Mucosa of descending colon (tissue), 3 donors: ENCODE measurements at regions not wholly inside any gene's neighbourhood (a gene's known extent, or its start where the extent isn't known, plus 50 kb on each side); places are given as distances from the start of the nearest gene placed in this dataset.
"Not testable (repeated sequence)": the region's sequence is repeated elsewhere in the genome, so short reads cannot be mapped to it uniquely, and the experiment has no call there.

Experiments used
- ATAC-seq: fragments of 200-7000 bp; cut with Tn5 transposase; one replicate; pipeline ENCODE4 v1.9.1; 2020; ENCODE audit warnings: mild to moderate bottlenecking, moderate library complexity
- DNase-seq, 3 donors: peaks; one replicate each; pipeline ENCODE4 v3.0.0-alpha.2; 2020
- H3K36me3 ChIP-seq: fragments of 200-600 bp; one replicate; pipeline ENCODE4 v1.8.0; 2021; ENCODE audit warnings: low read depth, mild to moderate bottlenecking
- H3K4me1 ChIP-seq: fragments of 200-600 bp; one replicate; pipeline ENCODE4 v1.8.0; 2021; ENCODE audit warnings: low read depth, mild to moderate bottlenecking
- H3K4me3 ChIP-seq: fragments of 200-600 bp; one replicate; pipeline ENCODE4 v1.8.0; 2021; ENCODE audit warnings: mild to moderate bottlenecking
- H3K9me3 ChIP-seq: fragments of 200-600 bp; one replicate; pipeline ENCODE4 v1.8.0; 2021; ENCODE audit warnings: mild to moderate bottlenecking
- intact Hi-C, 2 donors: fragments of 100-400 bp; cut with DNase I in 1 of 2; cut with micrococcal nuclease in 1 of 2; formaldehyde crosslinking; loops; one replicate each; pipeline versions ENCODE4 v1.11.0 to v1.11.1; 2022; cut with DNase I, micrococcal nuclease
- TF ChIP-seq, protein P1 (sequence below): fragments of 200-600 bp; IDR thresholded peaks from one replicate; pipeline ENCODE4 v1.8.0; 2022; ENCODE audit warnings: antibody characterized with exemption, mild to moderate bottlenecking
- donor health status: DM: no; HTN: no; CAD: no; lungs with moderate emphysema.
- donor health status: DM: no; HTN: no; CAD: no.
- donor health status: DM: no; HTN: yes; CAD: no.

DNA sequence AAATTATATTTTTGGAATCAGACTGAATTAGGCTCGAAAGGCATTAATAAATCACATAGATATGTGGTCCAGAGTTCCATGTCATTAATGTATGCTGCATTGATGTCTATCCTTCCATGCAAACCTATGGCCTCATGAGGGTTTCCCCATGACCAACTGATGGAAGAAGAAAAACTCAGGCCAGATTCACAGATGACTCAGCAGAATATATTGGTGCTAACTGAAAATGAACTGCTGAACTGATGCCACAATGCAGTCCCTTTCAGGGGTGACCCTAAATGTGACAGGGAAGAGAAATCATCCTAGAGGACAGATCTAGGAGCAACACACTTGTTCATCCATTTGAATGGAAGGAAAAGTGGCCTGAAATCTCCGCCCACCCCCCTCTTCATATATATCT is 110.5 kb upstream of the KCND3 start:
- TF ChIP-seq, protein P1, sequence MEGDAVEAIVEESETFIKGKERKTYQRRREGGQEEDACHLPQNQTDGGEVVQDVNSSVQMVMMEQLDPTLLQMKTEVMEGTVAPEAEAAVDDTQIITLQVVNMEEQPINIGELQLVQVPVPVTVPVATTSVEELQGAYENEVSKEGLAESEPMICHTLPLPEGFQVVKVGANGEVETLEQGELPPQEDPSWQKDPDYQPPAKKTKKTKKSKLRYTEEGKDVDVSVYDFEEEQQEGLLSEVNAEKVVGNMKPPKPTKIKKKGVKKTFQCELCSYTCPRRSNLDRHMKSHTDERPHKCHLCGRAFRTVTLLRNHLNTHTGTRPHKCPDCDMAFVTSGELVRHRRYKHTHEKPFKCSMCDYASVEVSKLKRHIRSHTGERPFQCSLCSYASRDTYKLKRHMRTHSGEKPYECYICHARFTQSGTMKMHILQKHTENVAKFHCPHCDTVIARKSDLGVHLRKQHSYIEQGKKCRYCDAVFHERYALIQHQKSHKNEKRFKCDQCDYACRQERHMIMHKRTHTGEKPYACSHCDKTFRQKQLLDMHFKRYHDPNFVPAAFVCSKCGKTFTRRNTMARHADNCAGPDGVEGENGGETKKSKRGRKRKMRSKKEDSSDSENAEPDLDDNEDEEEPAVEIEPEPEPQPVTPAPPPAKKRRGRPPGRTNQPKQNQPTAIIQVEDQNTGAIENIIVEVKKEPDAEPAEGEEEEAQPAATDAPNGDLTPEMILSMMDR = no peak
- no peak for DNase-seq
- no peak for ATAC-seq
- Histone ChIP-seq H3K36me3 (no peaks in the 10 kb centered on the region), H3K9me3 (no peaks in the 10 kb centered on the region), H3K4me1 (no peaks in the 10 kb centered on the region), H3K4me3 (no peak overlapping the region)
- intact Hi-C loops = no loop called here

DNA sequence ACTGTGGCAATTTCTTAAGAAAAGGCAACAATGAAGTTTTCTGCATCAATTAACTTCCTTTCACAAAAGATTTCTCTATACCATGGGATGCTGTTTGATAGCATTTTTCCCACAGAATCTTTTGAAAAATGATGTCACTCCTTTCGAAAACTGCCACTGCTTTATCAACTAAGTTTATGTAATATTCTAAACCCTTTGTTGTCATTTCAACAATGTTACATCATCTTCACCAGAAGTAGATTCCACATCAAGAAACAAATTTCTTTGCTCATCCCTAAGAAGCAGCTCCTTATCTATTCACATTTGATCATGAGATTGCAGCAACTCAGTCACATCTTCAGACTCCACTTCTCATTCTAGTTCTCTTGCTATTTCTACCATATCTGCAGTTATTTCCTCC is 116.1 kb upstream of the KCND3 start:
- TF ChIP-seq, protein P1 = no peak
- H3K36me3 ChIP-seq = no peaks in the 10 kb centered on the region
- ATAC-seq (no peak), DNase-seq (no peak)
- no peaks in the 10 kb centered on the region for H3K9me3 ChIP-seq
- H3K4me1 ChIP-seq = no peaks in the 10 kb centered on the region
- no peak overlapping the region for H3K4me3 ChIP-seq
- intact Hi-C loops = no loop called here

DNA sequence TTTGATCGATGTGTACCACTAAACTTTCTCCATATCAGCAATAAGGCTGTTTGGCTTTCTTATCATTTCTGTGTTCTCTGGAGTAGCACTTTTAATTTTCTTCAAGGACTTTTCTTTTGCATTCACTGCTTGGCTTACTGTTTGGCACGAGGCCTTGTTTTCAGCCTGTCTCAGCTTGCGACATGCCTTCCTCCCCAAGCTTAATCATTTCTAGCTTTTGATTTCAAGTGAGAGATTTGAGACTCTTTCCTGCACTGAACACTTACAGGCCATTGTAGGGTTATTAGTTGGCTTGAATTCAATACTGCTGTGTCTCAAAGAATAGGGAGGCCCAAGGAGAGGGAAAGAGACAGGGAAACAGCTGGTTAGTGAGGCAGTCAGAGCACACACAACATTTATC is 120.6 kb upstream of the KCND3 start:
- ATAC-seq (no peak), DNase-seq (no peak)
- intact Hi-C loops = no loop called here
- Histone ChIP-seq H3K36me3 (no peaks in the 10 kb centered on the region), H3K9me3 (no peaks in the 10 kb centered on the region), H3K4me3 (no peak overlapping the region), H3K4me1 (no peaks in the 10 kb centered on the region)
- TF ChIP-seq, protein P1 = no peak

DNA sequence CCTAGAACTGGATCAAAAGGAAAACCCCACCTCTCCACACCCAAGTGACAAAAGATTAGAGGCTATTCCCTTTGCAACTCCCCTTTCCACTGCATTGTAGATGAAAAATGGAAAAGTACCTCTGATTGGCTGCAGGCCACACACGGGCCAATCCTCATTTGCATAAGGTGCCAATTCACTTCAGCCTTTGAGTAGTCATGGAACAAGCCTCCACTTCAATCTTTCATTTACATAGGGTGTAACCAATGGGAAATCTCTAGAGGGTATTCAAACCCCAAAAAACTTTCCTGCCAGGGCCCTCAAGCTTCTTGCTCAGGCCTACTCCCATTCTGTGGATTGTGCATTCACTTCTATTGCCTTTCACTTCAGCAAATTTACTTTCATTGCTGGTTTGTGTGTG is 122.3 kb upstream of the KCND3 start:
- no peak for DNase-seq

DNA sequence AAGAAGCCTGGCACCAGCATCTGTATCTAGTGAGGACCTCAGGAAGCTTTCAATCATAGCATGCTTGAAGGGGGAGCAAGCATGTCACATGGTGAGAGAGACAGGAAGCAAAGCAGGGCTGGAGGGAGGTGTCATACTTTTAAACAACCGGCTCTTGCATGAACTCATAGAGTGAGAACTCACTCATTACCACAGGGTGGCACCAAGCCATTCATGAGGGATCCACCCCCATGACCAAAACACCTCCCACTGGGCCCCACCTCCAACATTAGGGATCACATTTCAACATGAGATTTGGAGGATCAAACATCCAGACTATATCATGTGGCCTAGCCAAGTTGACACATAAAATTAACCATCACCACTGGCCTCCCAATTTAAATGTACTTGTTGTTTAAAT is 125.1 kb upstream of the KCND3 start:
- TF ChIP-seq, protein P1 = no peak
- no peaks in the 10 kb centered on the region for H3K4me1 ChIP-seq
- H3K36me3 ChIP-seq = no peaks in the 10 kb centered on the region
- no peak overlapping the region for H3K4me3 ChIP-seq
- ATAC-seq (no peak), DNase-seq (no peak)
- intact Hi-C loops = no loop called here
- H3K9me3 ChIP-seq = no peaks in the 10 kb centered on the region

More for the DNA sequence above, 122.3 kb upstream of the KCND3 start:
- Histone ChIP-seq H3K9me3 (no peaks in the 10 kb centered on the region), H3K4me1 (no peaks in the 10 kb centered on the region), H3K36me3 (no peaks in the 10 kb centered on the region), H3K4me3 (no peak overlapping the region)
- intact Hi-C loops = no loop called here
- ATAC-seq = no peak
- TF ChIP-seq, protein P1 = no peak

DNA sequence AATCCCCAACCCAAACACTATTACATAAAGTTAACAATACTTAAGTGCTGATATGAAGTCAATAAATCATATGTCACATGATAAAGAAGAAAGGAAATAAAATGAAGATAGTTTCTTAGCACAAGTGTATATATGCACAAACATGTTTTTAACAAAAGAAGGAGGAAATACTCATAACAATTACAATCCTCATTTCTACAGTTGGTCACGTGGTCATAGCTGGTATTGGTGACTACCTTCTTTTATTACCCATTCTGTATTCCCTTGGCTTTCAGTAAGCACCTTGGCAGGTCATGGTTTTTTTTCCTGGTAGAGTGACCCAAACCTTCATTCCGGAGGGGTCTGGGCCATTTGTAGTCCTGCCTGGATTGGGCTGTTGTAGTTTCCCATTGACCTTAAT is 137.1 kb upstream of the KCND3 start:
- H3K9me3 ChIP-seq = no peaks in the 10 kb centered on the region
- no peaks in the 10 kb centered on the region for H3K36me3 ChIP-seq
- no peak for DNase-seq
- TF ChIP-seq, protein P1 = no peak
- intact Hi-C loops = no loop called here
- no peak for ATAC-seq
- H3K4me3 ChIP-seq = no peak overlapping the region
- H3K4me1 ChIP-seq = no peaks in the 10 kb centered on the region

DNA sequence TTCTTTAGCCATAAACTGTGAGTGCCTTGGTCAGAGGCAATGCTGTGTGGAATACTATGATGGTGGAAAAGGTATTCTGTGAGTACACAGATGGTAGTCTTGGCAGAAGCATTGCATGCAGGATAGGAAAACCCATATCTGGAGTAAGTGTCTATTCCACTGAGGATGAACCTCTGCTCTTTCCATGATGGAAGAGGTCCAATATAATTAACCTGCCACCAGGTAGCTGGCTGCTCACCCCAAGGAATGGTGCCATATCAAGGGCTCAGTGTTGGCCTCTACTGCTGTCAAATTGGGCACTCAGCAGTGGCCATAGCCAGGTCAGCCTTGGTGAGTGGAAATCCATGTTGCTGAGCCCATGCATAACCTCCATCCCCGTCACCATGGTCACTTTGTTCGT is 138.1 kb upstream of the KCND3 start:
- DNase-seq, H3K9me3 ChIP-seq, intact Hi-C loops, H3K4me1 ChIP-seq, ATAC-seq, H3K4me3 ChIP-seq, H3K36me3 ChIP-seq: not testable (repeated sequence)
